ENCODE measurements at regions not wholly inside any gene's neighbourhood (a gene's known extent, or its start where the extent isn't known, plus 50 kb on each side); places are given as distances from the start of the nearest gene placed in this dataset.

DNA sequence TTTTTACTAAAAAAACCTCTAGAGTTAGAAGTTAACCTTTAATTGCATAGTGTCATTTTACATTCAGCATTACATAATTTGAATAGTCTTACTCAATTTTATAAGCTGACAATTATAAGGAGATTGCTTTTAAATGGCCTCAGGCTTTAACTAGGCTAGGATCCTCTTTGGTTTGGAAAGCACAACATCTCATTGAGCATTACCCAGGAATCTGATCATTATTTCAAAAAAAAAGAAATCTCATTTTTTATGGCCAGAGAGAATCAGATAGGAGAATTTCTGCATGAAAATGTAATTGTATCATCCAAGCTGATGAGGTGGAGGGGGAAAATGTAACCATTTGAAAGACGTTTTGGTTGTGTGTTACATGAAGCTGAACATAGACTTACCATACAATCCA, 324.9 kb upstream of the POT1 start:
- TF ChIP-seq, protein P1, sequence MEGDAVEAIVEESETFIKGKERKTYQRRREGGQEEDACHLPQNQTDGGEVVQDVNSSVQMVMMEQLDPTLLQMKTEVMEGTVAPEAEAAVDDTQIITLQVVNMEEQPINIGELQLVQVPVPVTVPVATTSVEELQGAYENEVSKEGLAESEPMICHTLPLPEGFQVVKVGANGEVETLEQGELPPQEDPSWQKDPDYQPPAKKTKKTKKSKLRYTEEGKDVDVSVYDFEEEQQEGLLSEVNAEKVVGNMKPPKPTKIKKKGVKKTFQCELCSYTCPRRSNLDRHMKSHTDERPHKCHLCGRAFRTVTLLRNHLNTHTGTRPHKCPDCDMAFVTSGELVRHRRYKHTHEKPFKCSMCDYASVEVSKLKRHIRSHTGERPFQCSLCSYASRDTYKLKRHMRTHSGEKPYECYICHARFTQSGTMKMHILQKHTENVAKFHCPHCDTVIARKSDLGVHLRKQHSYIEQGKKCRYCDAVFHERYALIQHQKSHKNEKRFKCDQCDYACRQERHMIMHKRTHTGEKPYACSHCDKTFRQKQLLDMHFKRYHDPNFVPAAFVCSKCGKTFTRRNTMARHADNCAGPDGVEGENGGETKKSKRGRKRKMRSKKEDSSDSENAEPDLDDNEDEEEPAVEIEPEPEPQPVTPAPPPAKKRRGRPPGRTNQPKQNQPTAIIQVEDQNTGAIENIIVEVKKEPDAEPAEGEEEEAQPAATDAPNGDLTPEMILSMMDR (IDR thresholded peaks at IDR 0.05; ENCODE audit: insufficient read depth in 1 of 2, low read depth in 1 of 2, low read length in 1 of 2, severe bottlenecking in 1 of 2, unreplicated experiment in 1 of 2): no peak
- CTCF ChIA-PET: no interaction called here
- intact Hi-C loops (cut with micrococcal nuclease; ENCODE audit: unreplicated experiment): no loop called here
- H3K4me1 Mint-ChIP-seq (ENCODE audit: low read depth, unreplicated experiment): no peaks in the 10 kb centered on the region
- no peaks in the 10 kb centered on the region for H3K36me3 ChIP-seq (ENCODE audit: control insufficient read depth, insufficient read depth, low read length)
- H3K9me3 ChIP-seq: no peaks in the 10 kb centered on the region
- no peaks in the 10 kb centered on the region for H3K9me3 Mint-ChIP-seq (ENCODE audit: unreplicated experiment)
- H3K4me1 ChIP-seq: no peaks in the 10 kb centered on the region
- no peaks in the 10 kb centered on the region for H3K36me3 Mint-ChIP-seq (ENCODE audit: insufficient read depth, unreplicated experiment)
- POLR2A ChIA-PET: no interaction called here
- H3K4me3 Mint-ChIP-seq (ENCODE audit: unreplicated experiment): no peak overlapping the region
- H3K27ac Mint-ChIP-seq (ENCODE audit: unreplicated experiment): no peak overlapping the region
- DNase-seq: no peak
- H3K27me3 Mint-ChIP-seq (ENCODE audit: insufficient read depth, unreplicated experiment): peaks cover 16% of the 10 kb centered on the region
- H3K4me3 ChIP-seq (ENCODE audit: low read depth, low read length): no peak overlapping the region
- BruUV-seq (replicated peaks): no TSS peak
- no peaks in the 10 kb centered on the region for H3K27me3 ChIP-seq (replicated peaks; ENCODE audit: control insufficient read depth, insufficient read depth, low read length)

DNA sequence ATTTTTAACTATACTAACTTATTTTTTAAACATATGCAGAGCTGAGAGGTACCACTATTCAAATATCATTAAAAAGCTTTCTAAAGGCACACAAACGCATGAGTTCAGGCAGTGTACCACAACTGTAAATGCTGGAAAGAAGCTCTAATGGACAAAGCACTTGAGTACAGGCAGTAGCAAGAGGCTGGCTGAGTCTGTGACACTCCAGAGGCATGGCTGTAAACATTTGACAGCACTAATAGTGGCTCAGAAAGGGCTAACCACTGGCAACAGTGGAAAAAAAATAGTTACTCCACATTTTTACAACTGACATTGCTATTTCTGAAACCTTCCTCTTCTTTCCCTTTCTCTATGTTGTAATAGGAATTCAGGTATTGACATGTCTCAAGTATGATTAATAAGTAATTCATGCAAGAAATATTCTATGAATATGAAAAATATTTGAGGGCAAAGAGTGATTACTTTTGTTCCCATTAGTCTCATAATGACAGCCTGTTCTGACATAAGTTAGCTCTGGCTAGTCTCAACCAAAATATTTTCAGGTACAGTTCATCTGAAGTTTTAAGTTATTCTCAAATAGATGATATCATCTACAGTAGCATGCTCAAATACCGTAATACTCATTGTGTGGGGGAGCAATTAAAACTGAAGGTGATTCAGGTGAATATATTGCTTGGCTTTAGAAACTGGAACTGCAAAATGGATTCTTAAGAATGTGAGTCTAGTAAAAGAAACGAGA, 324.0 kb upstream of the POT1 start:
- Histone ChIP-seq H3K27me3 (replicated peaks; ENCODE audit: control insufficient read depth, insufficient read depth, low read length) (no peaks in the 10 kb centered on the region), H3K9me3 (no peaks in the 10 kb centered on the region), H3K4me3 (ENCODE audit: low read depth, low read length) (no peak overlapping the region), H3K36me3 (ENCODE audit: control insufficient read depth, insufficient read depth, low read length) (no peaks in the 10 kb centered on the region), H3K4me1 (no peaks in the 10 kb centered on the region)
- no peak for DNase-seq
- Mint-ChIP-seq H3K4me1 (ENCODE audit: low read depth, unreplicated experiment) (no peaks in the 10 kb centered on the region), H3K9me3 (ENCODE audit: unreplicated experiment) (no peaks in the 10 kb centered on the region), H3K27ac (ENCODE audit: unreplicated experiment) (no peak overlapping the region), H3K4me3 (ENCODE audit: unreplicated experiment) (no peak overlapping the region), H3K27me3 (ENCODE audit: insufficient read depth, unreplicated experiment) (peaks cover 16% of the 10 kb centered on the region), H3K36me3 (ENCODE audit: insufficient read depth, unreplicated experiment) (no peaks in the 10 kb centered on the region)
- no TSS peak for BruUV-seq (replicated peaks)
- TF ChIP-seq, protein P1 (IDR thresholded peaks at IDR 0.05; ENCODE audit: insufficient read depth in 1 of 2, low read depth in 1 of 2, low read length in 1 of 2, severe bottlenecking in 1 of 2, unreplicated experiment in 1 of 2): no peak
- POLR2A ChIA-PET: no interaction called here
- CTCF ChIA-PET: no interaction called here
- intact Hi-C loops (cut with micrococcal nuclease; ENCODE audit: unreplicated experiment): no loop called here

DNA sequence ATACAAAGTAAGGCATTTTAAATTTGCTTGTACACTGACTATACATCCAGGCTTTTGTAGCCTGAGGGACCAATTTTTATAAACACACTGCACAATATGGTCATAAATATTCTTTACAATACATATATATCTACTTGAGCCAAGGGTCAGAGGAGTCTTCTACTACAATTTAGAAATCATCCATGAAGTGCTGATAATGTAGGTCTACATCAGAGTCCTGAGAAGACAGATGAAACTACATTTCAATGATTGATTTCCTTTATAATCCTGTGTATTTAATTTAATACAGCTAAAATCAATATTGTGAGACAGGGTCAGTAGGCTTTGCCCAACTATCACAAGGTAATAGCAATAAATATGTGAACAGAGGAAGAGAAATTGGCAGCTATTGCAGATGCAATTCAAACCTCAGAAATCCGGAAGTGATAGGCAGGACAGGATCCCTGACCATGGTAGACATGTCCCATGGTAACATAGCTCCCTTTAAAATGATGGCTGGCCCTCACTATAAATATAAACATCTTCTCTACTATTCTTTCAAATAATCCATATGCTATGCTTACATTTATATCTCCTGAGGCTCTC, 318.0 kb upstream of the POT1 start:
- ChIA-PET POLR2A (no interaction called here), CTCF (no interaction called here)
- no peaks in the 10 kb centered on the region for H3K27me3 ChIP-seq (replicated peaks; ENCODE audit: control insufficient read depth, insufficient read depth, low read length)
- no peak overlapping the region for H3K4me3 ChIP-seq (ENCODE audit: low read depth, low read length)
- H3K4me1 ChIP-seq: no peaks in the 10 kb centered on the region
- DNase-seq: no peak
- no peaks in the 10 kb centered on the region for H3K36me3 ChIP-seq (ENCODE audit: control insufficient read depth, insufficient read depth, low read length)
- Mint-ChIP-seq H3K4me1 (ENCODE audit: low read depth, unreplicated experiment) (no peaks in the 10 kb centered on the region), H3K4me3 (ENCODE audit: unreplicated experiment) (no peak overlapping the region), H3K27me3 (ENCODE audit: insufficient read depth, unreplicated experiment) (peaks cover 6% of the 10 kb centered on the region), H3K36me3 (ENCODE audit: insufficient read depth, unreplicated experiment) (no peaks in the 10 kb centered on the region), H3K9me3 (ENCODE audit: unreplicated experiment) (no peaks in the 10 kb centered on the region), H3K27ac (ENCODE audit: unreplicated experiment) (no peak overlapping the region)
- BruUV-seq (replicated peaks): no TSS peak
- intact Hi-C loops (cut with micrococcal nuclease; ENCODE audit: unreplicated experiment): no loop called here
- H3K9me3 ChIP-seq: no peaks in the 10 kb centered on the region
- TF ChIP-seq, protein P1 (IDR thresholded peaks at IDR 0.05; ENCODE audit: insufficient read depth in 1 of 2, low read depth in 1 of 2, low read length in 1 of 2, severe bottlenecking in 1 of 2, unreplicated experiment in 1 of 2): no peak

Data from Caco-2 (cell line).